WTC11 (cell line): ENCODE measurements at regions not wholly inside any gene's neighbourhood (a gene's known extent, or its start where the extent isn't known, plus 50 kb on each side); places are given as distances from the start of the nearest gene placed in this dataset.

Experiments used
- ATAC-seq: fragments of 200-7000 bp; cut with Tn5 transposase; 2 replicates; pipeline ENCODE4 v1.10.0; 2021; ENCODE audit warnings: mild to moderate bottlenecking, moderate library complexity
- CTCF ChIA-PET: fragments of 300-600 bp; sonication (Branson Sonifier 250); formaldehyde crosslinking; loops from one replicate; lab custom pipeline; 2021; ENCODE audit warnings: antibody characterized with exemption; lab: Charles Lee
- POLR2A ChIA-PET: fragments of 350-600 bp; sonication (Branson Sonifier 250); formaldehyde crosslinking; loops from one replicate; lab custom pipeline; 2021; ENCODE audit warnings: antibody characterized with exemption; lab: Charles Lee
- DNase-seq: peaks from one replicate; pipeline ENCODE4 v3.0.0; 2021; ENCODE audit warnings: low spot score
- H3K27ac Mint-ChIP-seq: 2 replicates; pipeline ENCODE4 v1.8.0; 2021; ENCODE audit warnings: mixed read lengths
- H3K27me3 Mint-ChIP-seq: 2 replicates; pipeline ENCODE4 v1.8.0; 2021; ENCODE audit warnings: low read depth, mild to moderate bottlenecking, moderate library complexity, mixed read lengths
- H3K36me3 Mint-ChIP-seq: 2 replicates; pipeline ENCODE4 v1.8.0; 2021; ENCODE audit warnings: mixed read lengths
- H3K4me1 Mint-ChIP-seq: 2 replicates; pipeline ENCODE4 v1.8.0; 2022; ENCODE audit warnings: mixed read lengths
- H3K4me3 Mint-ChIP-seq: 2 replicates; pipeline ENCODE4 v1.8.0; 2021; ENCODE audit warnings: mild to moderate bottlenecking, moderate library complexity, mixed read lengths
- H3K9me3 Mint-ChIP-seq: 2 replicates; pipeline ENCODE4 v1.8.0; 2021; ENCODE audit warnings: mixed read lengths
- ESRRA ChIP-seq: sonication (generic); formaldehyde crosslinking; IDR thresholded peaks from 2 replicates; pipeline ENCODE4 v1.8.1; 2022; ENCODE audit warnings: mild to moderate bottlenecking, missing genetic modification reagents, borderline replicate concordance
- FOXK1 ChIP-seq: sonication (generic); formaldehyde crosslinking; IDR thresholded peaks from 2 replicates; pipeline ENCODE4 v1.8.0; 2022; ENCODE audit warnings: mild to moderate bottlenecking, moderate library complexity, missing genetic modification reagents
- FOXP1 ChIP-seq: sonication (generic); formaldehyde crosslinking; IDR thresholded peaks from 2 replicates; pipeline ENCODE4 v1.8.0; 2022; ENCODE audit warnings: missing genetic modification reagents, mild to moderate bottlenecking, moderate library complexity, borderline replicate concordance
- HMGA2 ChIP-seq: fragments of 250-450 bp; sonication (Bioruptor Pico); IDR thresholded peaks from 2 replicates; pipeline ENCODE4 v1.4.0; 2021; ENCODE audit warnings: mild to moderate bottlenecking, moderate library complexity
- JUN ChIP-seq: sonication (generic); formaldehyde crosslinking; IDR thresholded peaks from 2 replicates; pipeline ENCODE4 v1.8.0; 2023; ENCODE audit warnings: mild to moderate bottlenecking, missing genetic modification reagents
- NR2C2 ChIP-seq: sonication (generic); formaldehyde crosslinking; IDR thresholded peaks from 2 replicates; pipeline ENCODE4 v1.8.0; 2022; ENCODE audit warnings: mild to moderate bottlenecking, missing genetic modification reagents
- PRRX2 ChIP-seq: fragments of 250-450 bp; sonication (Bioruptor Pico); IDR thresholded peaks from 2 replicates; pipeline ENCODE4 v1.8.0; 2021; ENCODE audit warnings: mild to moderate bottlenecking
- SMAD4 ChIP-seq: sonication (generic); formaldehyde crosslinking; IDR thresholded peaks from 2 replicates; pipeline ENCODE4 v1.8.0; 2022; ENCODE audit warnings: mild to moderate bottlenecking, missing genetic modification reagents
- SOX15 ChIP-seq: fragments of 250-450 bp; sonication (Bioruptor Pico); IDR thresholded peaks from 2 replicates; pipeline ENCODE4 v1.9.0; 2021; ENCODE audit warnings: mild to moderate bottlenecking
- TCF7 ChIP-seq: sonication (generic); formaldehyde crosslinking; IDR thresholded peaks from 2 replicates; pipeline ENCODE4 v1.8.0; 2022; ENCODE audit warnings: mild to moderate bottlenecking, low read depth, missing genetic modification reagents, moderate library complexity
- TP53 ChIP-seq: sonication (generic); formaldehyde crosslinking; IDR thresholded peaks from 2 replicates; pipeline ENCODE4 v1.8.1; 2023; ENCODE audit warnings: mild to moderate bottlenecking, missing genetic modification reagents
- ZBTB21 ChIP-seq: sonication (generic); formaldehyde crosslinking; IDR thresholded peaks from 2 replicates; pipeline ENCODE4 v1.8.1; 2023; ENCODE audit warnings: mild to moderate bottlenecking, missing genetic modification reagents, borderline replicate concordance
- ZNF121 ChIP-seq: sonication (generic); formaldehyde crosslinking; IDR thresholded peaks from 2 replicates; pipeline ENCODE4 v1.8.0; 2023; ENCODE audit warnings: missing genetic modification reagents
- ZNF219 ChIP-seq: sonication (generic); formaldehyde crosslinking; IDR thresholded peaks from 2 replicates; pipeline ENCODE4 v1.8.0; 2023; ENCODE audit warnings: missing genetic modification reagents, mild to moderate bottlenecking, borderline replicate concordance
- ZNF232 ChIP-seq: sonication (generic); formaldehyde crosslinking; IDR thresholded peaks from 2 replicates; pipeline ENCODE4 v1.8.0; 2022; ENCODE audit warnings: mild to moderate bottlenecking, missing genetic modification reagents
- ZNF423 ChIP-seq: fragments of 250-450 bp; sonication (Bioruptor Pico); IDR thresholded peaks from 2 replicates; pipeline ENCODE4 v2.1.2; 2022; ENCODE audit warnings: mild to moderate bottlenecking, moderate library complexity
- ZNF671 ChIP-seq: fragments of 250-450 bp; sonication (Bioruptor Pico); IDR thresholded peaks from 2 replicates; pipeline ENCODE4 v1.8.0; 2021; ENCODE audit warnings: mild to moderate bottlenecking
- TF ChIP-seq, protein P1 (sequence below): sonication (generic); formaldehyde crosslinking; IDR thresholded peaks from 2 replicates; pipeline ENCODE4 v1.8.0; 2023; ENCODE audit warnings: mild to moderate bottlenecking, missing genetic modification reagents
- TF ChIP-seq, protein P2 (sequence below): sonication (generic); formaldehyde crosslinking; IDR thresholded peaks from 2 replicates; pipeline ENCODE4 v1.8.1; 2022; ENCODE audit warnings: low read depth, missing genetic modification reagents, borderline replicate concordance
- TF ChIP-seq, protein P3 (sequence below): sonication (generic); formaldehyde crosslinking; IDR thresholded peaks from 2 replicates; pipeline ENCODE4 v1.8.0; 2023; ENCODE audit warnings: missing genetic modification reagents
- TF ChIP-seq, protein P4 (sequence below): sonication (generic); formaldehyde crosslinking; IDR thresholded peaks from 2 replicates; pipeline ENCODE4 v1.8.1; 2023; ENCODE audit warnings: mild to moderate bottlenecking, missing genetic modification reagents, moderate library complexity
- TF ChIP-seq, protein P5 (sequence below): sonication (generic); formaldehyde crosslinking; IDR thresholded peaks from 2 replicates; pipeline ENCODE4 v1.8.1; 2023; ENCODE audit warnings: mild to moderate bottlenecking, missing genetic modification reagents
- TF ChIP-seq, protein P6 (sequence below): sonication (generic); formaldehyde crosslinking; IDR thresholded peaks from 2 replicates; pipeline ENCODE4 v1.8.1; 2023; ENCODE audit warnings: mild to moderate bottlenecking, missing genetic modification reagents, moderate library complexity
- TF ChIP-seq, protein P7 (sequence below): sonication (generic); formaldehyde crosslinking; IDR thresholded peaks from 2 replicates; pipeline ENCODE4 v1.8.1; 2023; ENCODE audit warnings: mild to moderate bottlenecking, missing genetic modification reagents
- TF ChIP-seq, protein P8 (sequence below): fragments of 250-450 bp; sonication (Bioruptor Pico); IDR thresholded peaks from 2 replicates; pipeline ENCODE4 v1.9.0; 2021; ENCODE audit warnings: mild to moderate bottlenecking

DNA sequence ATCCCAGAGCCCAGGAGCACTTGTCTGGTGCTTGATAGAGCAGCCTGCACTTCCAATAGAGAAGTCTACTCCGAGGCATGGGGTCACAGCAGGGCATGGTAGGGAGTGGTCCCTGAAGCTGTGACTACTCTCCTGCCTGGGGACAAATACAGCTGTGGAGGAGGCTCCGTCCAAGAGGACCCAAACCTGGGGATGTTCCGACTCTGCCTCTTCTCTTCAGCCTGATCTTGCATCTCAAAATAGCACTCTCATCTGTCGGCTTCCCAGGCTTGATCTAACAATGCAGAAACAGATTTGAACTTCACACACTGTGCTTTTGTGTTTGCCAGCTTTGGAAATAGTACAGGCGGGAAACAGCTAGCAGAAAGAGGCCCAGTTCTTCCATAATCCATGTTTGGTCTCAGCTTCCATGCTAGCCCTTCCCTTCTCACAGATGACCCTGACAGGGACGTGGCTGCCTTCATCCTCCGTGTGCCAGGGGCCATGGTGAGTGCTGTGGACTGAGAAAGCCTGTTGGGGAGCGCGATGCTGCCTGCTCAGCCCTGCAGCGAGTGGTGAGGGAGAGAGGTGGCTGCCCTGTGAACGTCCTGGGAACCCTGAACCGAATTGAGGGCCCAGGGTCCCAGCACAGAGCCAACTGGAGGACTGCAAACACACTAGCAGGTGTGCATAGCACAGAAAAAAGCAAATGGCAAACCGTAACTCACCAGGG, 150.3 kb upstream of the GPR12 start (continued):
- TF ChIP-seq, protein P1, sequence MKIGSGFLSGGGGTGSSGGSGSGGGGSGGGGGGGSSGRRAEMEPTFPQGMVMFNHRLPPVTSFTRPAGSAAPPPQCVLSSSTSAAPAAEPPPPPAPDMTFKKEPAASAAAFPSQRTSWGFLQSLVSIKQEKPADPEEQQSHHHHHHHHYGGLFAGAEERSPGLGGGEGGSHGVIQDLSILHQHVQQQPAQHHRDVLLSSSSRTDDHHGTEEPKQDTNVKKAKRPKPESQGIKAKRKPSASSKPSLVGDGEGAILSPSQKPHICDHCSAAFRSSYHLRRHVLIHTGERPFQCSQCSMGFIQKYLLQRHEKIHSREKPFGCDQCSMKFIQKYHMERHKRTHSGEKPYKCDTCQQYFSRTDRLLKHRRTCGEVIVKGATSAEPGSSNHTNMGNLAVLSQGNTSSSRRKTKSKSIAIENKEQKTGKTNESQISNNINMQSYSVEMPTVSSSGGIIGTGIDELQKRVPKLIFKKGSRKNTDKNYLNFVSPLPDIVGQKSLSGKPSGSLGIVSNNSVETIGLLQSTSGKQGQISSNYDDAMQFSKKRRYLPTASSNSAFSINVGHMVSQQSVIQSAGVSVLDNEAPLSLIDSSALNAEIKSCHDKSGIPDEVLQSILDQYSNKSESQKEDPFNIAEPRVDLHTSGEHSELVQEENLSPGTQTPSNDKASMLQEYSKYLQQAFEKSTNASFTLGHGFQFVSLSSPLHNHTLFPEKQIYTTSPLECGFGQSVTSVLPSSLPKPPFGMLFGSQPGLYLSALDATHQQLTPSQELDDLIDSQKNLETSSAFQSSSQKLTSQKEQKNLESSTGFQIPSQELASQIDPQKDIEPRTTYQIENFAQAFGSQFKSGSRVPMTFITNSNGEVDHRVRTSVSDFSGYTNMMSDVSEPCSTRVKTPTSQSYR (CRISPR knock-in tag), result no peak
- TF ChIP-seq, protein P2, sequence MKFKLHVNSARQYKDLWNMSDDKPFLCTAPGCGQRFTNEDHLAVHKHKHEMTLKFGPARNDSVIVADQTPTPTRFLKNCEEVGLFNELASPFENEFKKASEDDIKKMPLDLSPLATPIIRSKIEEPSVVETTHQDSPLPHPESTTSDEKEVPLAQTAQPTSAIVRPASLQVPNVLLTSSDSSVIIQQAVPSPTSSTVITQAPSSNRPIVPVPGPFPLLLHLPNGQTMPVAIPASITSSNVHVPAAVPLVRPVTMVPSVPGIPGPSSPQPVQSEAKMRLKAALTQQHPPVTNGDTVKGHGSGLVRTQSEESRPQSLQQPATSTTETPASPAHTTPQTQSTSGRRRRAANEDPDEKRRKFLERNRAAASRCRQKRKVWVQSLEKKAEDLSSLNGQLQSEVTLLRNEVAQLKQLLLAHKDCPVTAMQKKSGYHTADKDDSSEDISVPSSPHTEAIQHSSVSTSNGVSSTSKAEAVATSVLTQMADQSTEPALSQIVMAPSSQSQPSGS (CRISPR knock-in tag), result no peak
- TF ChIP-seq, all 79 proteins: peak for 0

DNA sequence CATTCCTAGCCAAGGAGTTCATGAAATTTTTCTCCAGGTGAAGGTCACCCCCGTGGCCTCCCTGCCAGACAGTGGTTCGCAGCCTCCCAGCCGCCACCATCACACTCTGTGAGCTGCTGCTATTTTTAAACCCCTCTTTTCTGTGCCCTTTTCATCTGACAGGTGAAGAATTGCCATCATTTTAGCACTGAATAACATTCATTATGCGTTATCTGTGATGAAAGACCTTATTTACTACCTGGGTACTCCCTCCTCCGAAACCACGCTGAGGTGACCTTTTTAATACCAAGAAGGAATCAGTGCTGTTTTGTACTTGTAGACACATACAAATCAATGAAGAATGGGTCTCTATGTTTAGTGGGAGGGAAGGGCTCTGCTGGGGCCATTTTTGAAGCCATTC, 148.9 kb upstream of the GPR12 start:
- ATAC-seq (no peak), DNase-seq (no peak)
- ChIA-PET CTCF (interaction anchor here (0.5 kb wide), 1 partner anchor 235 kb away, joined by 3 read pairs; no protein-coding TSS in a partner anchor), POLR2A (no interaction called here)
- Mint-ChIP-seq H3K4me1 (0 out of 2 replicates have a peak, but pooled peaks cover under 1% of the 10 kb centered on the region), H3K4me3 (no peak overlapping the region), H3K27me3 (no peaks in the 10 kb centered on the region), H3K27ac (no peak overlapping the region), H3K36me3 (no peaks in the 10 kb centered on the region), H3K9me3 (peaks cover 4% of the 10 kb centered on the region)
- TF ChIP-seq, protein P3, sequence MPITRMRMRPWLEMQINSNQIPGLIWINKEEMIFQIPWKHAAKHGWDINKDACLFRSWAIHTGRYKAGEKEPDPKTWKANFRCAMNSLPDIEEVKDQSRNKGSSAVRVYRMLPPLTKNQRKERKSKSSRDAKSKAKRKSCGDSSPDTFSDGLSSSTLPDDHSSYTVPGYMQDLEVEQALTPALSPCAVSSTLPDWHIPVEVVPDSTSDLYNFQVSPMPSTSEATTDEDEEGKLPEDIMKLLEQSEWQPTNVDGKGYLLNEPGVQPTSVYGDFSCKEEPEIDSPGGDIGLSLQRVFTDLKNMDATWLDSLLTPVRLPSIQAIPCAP (CRISPR knock-in tag), result no peak
- TF ChIP-seq ZNF423 (no peak), ZNF232 (CRISPR knock-in tag) (no peak), ESRRA (CRISPR knock-in tag) (no peak), ZNF219 (CRISPR knock-in tag) (no peak), ZNF671 (CRISPR knock-in tag) (no peak), PRRX2 (CRISPR knock-in tag) (no peak), ZNF121 (CRISPR knock-in tag) (no peak), JUN (CRISPR knock-in tag) (no peak), SMAD4 (CRISPR knock-in tag) (no peak), NR2C2 (no peak), SOX15 (CRISPR knock-in tag) (no peak)
- TF ChIP-seq, protein P4, sequence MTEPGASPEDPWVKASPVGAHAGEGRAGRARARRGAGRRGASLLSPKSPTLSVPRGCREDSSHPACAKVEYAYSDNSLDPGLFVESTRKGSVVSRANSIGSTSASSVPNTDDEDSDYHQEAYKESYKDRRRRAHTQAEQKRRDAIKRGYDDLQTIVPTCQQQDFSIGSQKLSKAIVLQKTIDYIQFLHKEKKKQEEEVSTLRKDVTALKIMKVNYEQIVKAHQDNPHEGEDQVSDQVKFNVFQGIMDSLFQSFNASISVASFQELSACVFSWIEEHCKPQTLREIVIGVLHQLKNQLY, result no peak
- TF ChIP-seq, protein P5, sequence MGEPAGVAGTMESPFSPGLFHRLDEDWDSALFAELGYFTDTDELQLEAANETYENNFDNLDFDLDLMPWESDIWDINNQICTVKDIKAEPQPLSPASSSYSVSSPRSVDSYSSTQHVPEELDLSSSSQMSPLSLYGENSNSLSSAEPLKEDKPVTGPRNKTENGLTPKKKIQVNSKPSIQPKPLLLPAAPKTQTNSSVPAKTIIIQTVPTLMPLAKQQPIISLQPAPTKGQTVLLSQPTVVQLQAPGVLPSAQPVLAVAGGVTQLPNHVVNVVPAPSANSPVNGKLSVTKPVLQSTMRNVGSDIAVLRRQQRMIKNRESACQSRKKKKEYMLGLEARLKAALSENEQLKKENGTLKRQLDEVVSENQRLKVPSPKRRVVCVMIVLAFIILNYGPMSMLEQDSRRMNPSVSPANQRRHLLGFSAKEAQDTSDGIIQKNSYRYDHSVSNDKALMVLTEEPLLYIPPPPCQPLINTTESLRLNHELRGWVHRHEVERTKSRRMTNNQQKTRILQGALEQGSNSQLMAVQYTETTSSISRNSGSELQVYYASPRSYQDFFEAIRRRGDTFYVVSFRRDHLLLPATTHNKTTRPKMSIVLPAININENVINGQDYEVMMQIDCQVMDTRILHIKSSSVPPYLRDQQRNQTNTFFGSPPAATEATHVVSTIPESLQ, result no peak

DNA sequence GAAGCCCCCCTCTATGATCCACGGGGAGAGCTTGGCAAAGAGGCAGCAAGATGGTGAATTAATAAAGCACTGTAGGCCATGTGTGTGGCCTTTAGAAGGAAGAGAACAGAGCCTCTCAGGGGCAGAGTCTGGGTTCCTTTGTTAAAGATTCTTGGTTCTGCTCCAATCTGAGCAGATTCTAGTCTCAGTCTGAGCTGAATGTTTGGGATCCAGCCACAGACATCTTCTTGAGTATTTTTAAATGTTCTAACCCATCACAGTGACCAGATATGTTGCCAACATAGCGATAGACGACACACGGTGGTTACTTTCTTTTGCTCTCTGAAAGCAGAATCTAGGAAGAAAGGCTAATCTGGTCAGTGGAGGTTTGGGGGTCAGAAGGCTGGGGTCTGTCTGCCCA, 147.5 kb upstream of the GPR12 start:
- H3K27me3 Mint-ChIP-seq, result no peaks in the 10 kb centered on the region; the same call in 1 of the 2 replicates
- H3K36me3 Mint-ChIP-seq, result peaks cover 9% of the 10 kb centered on the region
- H3K9me3 Mint-ChIP-seq, result peaks cover 14% of the 10 kb centered on the region
- DNase-seq (no peak), ATAC-seq (no peak)
- H3K27ac Mint-ChIP-seq, result no peak overlapping the region
- H3K4me1 Mint-ChIP-seq, result peaks cover 3% of the 10 kb centered on the region
- POLR2A ChIA-PET, result no interaction called here
- no peak overlapping the region for H3K4me3 Mint-ChIP-seq
- CTCF ChIA-PET, result interaction anchor here (1.0 to 1.2 kb wide), 3 partner anchors 35 to 467 kb away, joined by 3 read pairs; no protein-coding TSS in a partner anchor
- TF ChIP-seq TP53 (CRISPR knock-in tag), result no peak
- TF ChIP-seq TCF7 (CRISPR knock-in tag), result no peak
- TF ChIP-seq, protein P6, sequence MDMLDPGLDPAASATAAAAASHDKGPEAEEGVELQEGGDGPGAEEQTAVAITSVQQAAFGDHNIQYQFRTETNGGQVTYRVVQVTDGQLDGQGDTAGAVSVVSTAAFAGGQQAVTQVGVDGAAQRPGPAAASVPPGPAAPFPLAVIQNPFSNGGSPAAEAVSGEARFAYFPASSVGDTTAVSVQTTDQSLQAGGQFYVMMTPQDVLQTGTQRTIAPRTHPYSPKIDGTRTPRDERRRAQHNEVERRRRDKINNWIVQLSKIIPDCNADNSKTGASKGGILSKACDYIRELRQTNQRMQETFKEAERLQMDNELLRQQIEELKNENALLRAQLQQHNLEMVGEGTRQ (CRISPR knock-in tag), result no peak
- TF ChIP-seq HMGA2 (CRISPR knock-in tag), result no peak
- TF ChIP-seq, protein P7, sequence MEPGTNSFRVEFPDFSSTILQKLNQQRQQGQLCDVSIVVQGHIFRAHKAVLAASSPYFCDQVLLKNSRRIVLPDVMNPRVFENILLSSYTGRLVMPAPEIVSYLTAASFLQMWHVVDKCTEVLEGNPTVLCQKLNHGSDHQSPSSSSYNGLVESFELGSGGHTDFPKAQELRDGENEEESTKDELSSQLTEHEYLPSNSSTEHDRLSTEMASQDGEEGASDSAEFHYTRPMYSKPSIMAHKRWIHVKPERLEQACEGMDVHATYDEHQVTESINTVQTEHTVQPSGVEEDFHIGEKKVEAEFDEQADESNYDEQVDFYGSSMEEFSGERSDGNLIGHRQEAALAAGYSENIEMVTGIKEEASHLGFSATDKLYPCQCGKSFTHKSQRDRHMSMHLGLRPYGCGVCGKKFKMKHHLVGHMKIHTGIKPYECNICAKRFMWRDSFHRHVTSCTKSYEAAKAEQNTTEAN, result no peak
- TF ChIP-seq FOXP1, result no peak
- TF ChIP-seq, protein P8, sequence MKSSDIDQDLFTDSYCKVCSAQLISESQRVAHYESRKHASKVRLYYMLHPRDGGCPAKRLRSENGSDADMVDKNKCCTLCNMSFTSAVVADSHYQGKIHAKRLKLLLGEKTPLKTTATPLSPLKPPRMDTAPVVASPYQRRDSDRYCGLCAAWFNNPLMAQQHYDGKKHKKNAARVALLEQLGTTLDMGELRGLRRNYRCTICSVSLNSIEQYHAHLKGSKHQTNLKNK (CRISPR knock-in tag), result no peak
- TF ChIP-seq ZBTB21, result no peak
- TF ChIP-seq PRRX2 (CRISPR knock-in tag), result no peak
- no peak for TF ChIP-seq FOXK1 (CRISPR knock-in tag)
